Neural cell (in vitro differentiated cells): ENCODE measurements at regions not wholly inside any gene's neighbourhood (a gene's known extent, or its start where the extent isn't known, plus 50 kb on each side); places are given as distances from the start of the nearest gene placed in this dataset.

Source experiments
- CTCF ChIP-seq: fragments of 450-650 bp; IDR thresholded peaks from 2 replicates; pipeline ENCODE4 v1.5.1; 2014; ENCODE audit warnings: antibody characterized with exemption, mild to moderate bottlenecking, moderate library complexity; ENCODE audit not compliant: poor library complexity, severe bottlenecking
- EP300 ChIP-seq: fragments of 450-650 bp; conservative IDR thresholded peaks from 2 replicates; pipeline ENCODE4 v1.6.1; 2014; ENCODE audit warnings: antibody characterized with exemption, mild to moderate bottlenecking, moderate library complexity; ENCODE audit not compliant: poor library complexity, severe bottlenecking
- EZH2 ChIP-seq: fragments of 200-600, 300-800 bp; shearing (Covaris generic), sonication (generic); IDR thresholded peaks from 2 replicates; pipeline ENCODE4 v1.6.1; 2014; ENCODE audit warnings: antibody characterized with exemption, low read length, borderline replicate concordance, mild to moderate bottlenecking; ENCODE audit not compliant: insufficient read depth, poor library complexity, severe bottlenecking
- MXI1 ChIP-seq: fragments of 450-650 bp; conservative IDR thresholded peaks from 2 replicates; pipeline ENCODE4 v1.6.1; 2014; ENCODE audit warnings: antibody characterized with exemption, mild to moderate bottlenecking; ENCODE audit not compliant: poor library complexity, severe bottlenecking
- POLR2AphosphoS5 ChIP-seq: IDR thresholded peaks from 2 replicates; pipeline ENCODE4 v1.6.1; 2012
- RAD21 ChIP-seq: fragments of 450-650 bp; conservative IDR thresholded peaks from 2 replicates; pipeline ENCODE4 v1.6.1; 2014; ENCODE audit warnings: antibody characterized with exemption, mild to moderate bottlenecking, moderate library complexity
- REST ChIP-seq: IDR thresholded peaks from 2 replicates; pipeline ENCODE4 v1.6.1; 2012; ENCODE audit warnings: borderline replicate concordance
- SMC3 ChIP-seq: fragments of 450-650 bp; conservative IDR thresholded peaks from 2 replicates; pipeline ENCODE4 v1.6.1; 2014; ENCODE audit warnings: antibody characterized with exemption, mild to moderate bottlenecking, moderate library complexity; ENCODE audit not compliant: poor library complexity

- TF ChIP-seq CTCF: no peak
- no peak for TF ChIP-seq EZH2
- TF ChIP-seq POLR2AphosphoS5: no peak
- TF ChIP-seq MXI1: no peak
- TF ChIP-seq REST: no peak
- no peak for TF ChIP-seq SMC3
- TF ChIP-seq EP300: no peak
- no peak for TF ChIP-seq RAD21
Observed at GRCh38 chr6:112931832-112932231, 584.7 kb downstream of the RFPL4B start.
